HEK293 (cell line): ENCODE measurements at regions not wholly inside any gene's neighbourhood (a gene's known extent, or its start where the extent isn't known, plus 50 kb on each side); places are given as distances from the start of the nearest gene placed in this dataset.

Source experiments
- TF ChIP-seq, protein P1 (sequence below): fragments of 450-650 bp; formaldehyde crosslinking; IDR thresholded peaks from 2 replicates; pipeline ENCODE4 v1.5.1; 2016; ENCODE audit warnings: missing biosample characterization, missing genetic modification characterization
- TF ChIP-seq, protein P2 (sequence below): fragments of 450-650 bp; formaldehyde crosslinking; IDR thresholded peaks from 2 replicates; pipeline ENCODE4 v1.5.1; 2016; ENCODE audit warnings: missing biosample characterization, missing genetic modification characterization

- TF ChIP-seq, protein P1, sequence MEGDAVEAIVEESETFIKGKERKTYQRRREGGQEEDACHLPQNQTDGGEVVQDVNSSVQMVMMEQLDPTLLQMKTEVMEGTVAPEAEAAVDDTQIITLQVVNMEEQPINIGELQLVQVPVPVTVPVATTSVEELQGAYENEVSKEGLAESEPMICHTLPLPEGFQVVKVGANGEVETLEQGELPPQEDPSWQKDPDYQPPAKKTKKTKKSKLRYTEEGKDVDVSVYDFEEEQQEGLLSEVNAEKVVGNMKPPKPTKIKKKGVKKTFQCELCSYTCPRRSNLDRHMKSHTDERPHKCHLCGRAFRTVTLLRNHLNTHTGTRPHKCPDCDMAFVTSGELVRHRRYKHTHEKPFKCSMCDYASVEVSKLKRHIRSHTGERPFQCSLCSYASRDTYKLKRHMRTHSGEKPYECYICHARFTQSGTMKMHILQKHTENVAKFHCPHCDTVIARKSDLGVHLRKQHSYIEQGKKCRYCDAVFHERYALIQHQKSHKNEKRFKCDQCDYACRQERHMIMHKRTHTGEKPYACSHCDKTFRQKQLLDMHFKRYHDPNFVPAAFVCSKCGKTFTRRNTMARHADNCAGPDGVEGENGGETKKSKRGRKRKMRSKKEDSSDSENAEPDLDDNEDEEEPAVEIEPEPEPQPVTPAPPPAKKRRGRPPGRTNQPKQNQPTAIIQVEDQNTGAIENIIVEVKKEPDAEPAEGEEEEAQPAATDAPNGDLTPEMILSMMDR, result no peak
- TF ChIP-seq, protein P2, sequence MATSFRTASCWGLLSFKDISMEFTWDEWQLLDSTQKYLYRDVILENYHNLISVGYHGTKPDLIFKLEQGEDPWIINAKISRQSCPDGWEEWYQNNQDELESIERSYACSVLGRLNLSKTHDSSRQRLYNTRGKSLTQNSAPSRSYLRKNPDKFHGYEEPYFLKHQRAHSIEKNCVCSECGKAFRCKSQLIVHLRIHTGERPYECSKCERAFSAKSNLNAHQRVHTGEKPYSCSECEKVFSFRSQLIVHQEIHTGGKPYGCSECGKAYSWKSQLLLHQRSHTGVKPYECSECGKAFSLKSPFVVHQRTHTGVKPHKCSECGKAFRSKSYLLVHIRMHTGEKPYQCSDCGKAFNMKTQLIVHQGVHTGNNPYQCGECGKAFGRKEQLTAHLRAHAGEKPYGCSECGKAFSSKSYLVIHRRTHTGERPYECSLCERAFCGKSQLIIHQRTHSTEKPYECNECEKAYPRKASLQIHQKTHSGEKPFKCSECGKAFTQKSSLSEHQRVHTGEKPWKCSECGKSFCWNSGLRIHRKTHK, result no peak
Observed at GRCh38 chr6:139531148-139532115, 157.0 kb upstream of the CITED2 start.
